ENCODE measurements at regions not wholly inside any gene's neighbourhood (a gene's known extent, or its start where the extent isn't known, plus 50 kb on each side); places are given as distances from the start of the nearest gene placed in this dataset.

DNA sequence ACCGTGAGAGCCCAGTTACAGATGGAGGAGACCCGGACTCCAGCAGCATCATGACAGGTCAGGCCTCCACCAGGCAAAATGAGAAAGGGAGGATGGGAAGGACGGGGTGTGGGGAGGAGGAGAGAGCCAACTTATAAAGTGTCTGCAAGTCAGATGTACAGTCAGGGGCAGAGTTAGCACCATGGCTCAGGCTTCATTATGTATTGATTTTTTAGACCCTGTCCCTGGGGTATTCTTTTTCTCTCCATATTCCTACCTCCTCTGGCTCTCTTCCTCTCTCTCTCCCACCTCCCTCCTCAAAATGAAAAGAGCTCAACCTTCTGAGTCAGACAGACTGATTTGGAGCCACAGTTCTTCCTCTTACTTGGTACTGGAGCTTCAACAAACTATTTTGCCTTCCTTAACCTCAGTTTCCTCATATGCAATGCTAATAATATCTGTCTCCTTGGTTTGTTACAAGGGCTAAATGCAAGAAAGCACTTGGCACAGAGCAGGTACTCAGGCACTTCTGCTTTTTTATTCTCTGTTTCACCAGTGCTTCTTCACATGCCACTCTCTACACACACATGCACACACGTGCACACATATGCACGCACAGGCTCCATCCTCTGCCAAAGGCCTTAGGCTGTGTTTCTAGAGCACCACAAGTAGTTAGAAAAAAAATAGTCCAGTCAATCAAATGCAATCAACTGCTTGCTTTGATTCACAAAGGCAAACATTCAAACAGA lies 92.3 kb upstream of the PKDCC start:
- H3K27me3 ChIP-seq = no peaks in the 10 kb centered on the region
- H3K9me3 ChIP-seq = no peaks in the 10 kb centered on the region
- no peaks in the 10 kb centered on the region for H3K36me3 ChIP-seq
- H3K4me1 ChIP-seq = no peaks in the 10 kb centered on the region
- H3K4me3 ChIP-seq = no peak overlapping the region
- H3K27ac ChIP-seq = no peak overlapping the region
- 67 to 82% methylated on average over 1 of the region's 5 CpGs for WGBS, 2 donors (ENCODE audit: low coverage in 1 of 2)
- ATAC-seq = no peak
- TF ChIP-seq POLR2A (IDR thresholded peaks at IDR 0.05) = no peak
- TF ChIP-seq EP300 (IDR thresholded peaks at IDR 0.05) = no peak
- TF ChIP-seq, protein P1, sequence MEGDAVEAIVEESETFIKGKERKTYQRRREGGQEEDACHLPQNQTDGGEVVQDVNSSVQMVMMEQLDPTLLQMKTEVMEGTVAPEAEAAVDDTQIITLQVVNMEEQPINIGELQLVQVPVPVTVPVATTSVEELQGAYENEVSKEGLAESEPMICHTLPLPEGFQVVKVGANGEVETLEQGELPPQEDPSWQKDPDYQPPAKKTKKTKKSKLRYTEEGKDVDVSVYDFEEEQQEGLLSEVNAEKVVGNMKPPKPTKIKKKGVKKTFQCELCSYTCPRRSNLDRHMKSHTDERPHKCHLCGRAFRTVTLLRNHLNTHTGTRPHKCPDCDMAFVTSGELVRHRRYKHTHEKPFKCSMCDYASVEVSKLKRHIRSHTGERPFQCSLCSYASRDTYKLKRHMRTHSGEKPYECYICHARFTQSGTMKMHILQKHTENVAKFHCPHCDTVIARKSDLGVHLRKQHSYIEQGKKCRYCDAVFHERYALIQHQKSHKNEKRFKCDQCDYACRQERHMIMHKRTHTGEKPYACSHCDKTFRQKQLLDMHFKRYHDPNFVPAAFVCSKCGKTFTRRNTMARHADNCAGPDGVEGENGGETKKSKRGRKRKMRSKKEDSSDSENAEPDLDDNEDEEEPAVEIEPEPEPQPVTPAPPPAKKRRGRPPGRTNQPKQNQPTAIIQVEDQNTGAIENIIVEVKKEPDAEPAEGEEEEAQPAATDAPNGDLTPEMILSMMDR (IDR thresholded peaks at IDR 0.05) = no peak
- no peak for TF ChIP-seq POLR2AphosphoS5 (IDR thresholded peaks at IDR 0.05)

DNA sequence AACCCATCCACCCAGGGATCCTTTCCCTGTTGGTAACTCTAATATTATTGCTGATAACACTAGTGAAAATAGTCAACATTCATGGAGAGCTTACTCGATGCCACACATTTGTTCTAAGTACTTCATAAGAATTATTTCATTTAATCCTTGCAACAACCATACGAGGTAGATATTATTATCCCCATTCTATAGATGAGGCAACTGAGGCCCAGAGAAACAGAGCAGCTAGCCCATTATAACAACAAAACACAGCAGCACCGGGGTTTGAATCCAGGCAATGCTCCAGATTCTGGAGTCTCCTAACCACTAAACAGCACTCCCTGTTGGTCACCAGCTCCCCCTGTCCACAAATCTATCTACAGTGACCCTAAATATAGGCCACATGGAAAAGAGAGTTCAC lies 90.4 kb upstream of the PKDCC start:
- Histone ChIP-seq H3K27me3 (no peaks in the 10 kb centered on the region), H3K27ac (no peak overlapping the region), H3K4me1 (no peaks in the 10 kb centered on the region), H3K4me3 (no peak overlapping the region), H3K9me3 (no peaks in the 10 kb centered on the region), H3K36me3 (no peaks in the 10 kb centered on the region)
- TF ChIP-seq POLR2A (IDR thresholded peaks at IDR 0.05) = no peak
- TF ChIP-seq EP300 (IDR thresholded peaks at IDR 0.05) = no peak
- no peak for TF ChIP-seq POLR2AphosphoS5 (IDR thresholded peaks at IDR 0.05)
- TF ChIP-seq, protein P1 (IDR thresholded peaks at IDR 0.05) = no peak
- WGBS, 2 donors (ENCODE audit: low coverage in 1 of 2) = 83 to 93% methylated on average over 2 to 3 of the region's 3 CpGs
- no peak for ATAC-seq

DNA sequence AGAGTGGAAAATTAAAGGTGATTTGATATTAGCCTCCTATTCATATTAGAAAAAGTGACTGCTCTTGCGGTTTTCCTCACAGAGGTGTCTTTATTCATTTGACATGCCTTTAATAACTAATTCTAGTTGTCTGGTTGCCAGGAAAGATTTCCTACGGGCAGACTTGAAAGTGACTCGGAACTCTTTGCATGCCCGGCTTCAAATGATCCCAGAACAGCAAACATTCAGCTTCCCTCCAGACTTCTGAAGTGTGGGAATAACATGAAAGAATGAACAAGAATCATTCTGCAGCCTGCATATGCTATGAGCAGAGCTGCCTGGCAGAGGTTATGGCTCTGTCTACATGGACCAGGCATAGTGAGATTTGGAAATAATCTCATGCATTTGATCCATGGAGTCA lies 89.6 kb upstream of the PKDCC start:
- 42 to 43% methylated on average over 3 to 4 of the region's 4 CpGs for WGBS, 2 donors (ENCODE audit: low coverage in 1 of 2)
- ATAC-seq = no peak
- H3K4me1 ChIP-seq = peaks cover 0 to 2% (median 0%) of the 10 kb centered on the region in 3 donors
- H3K4me3 ChIP-seq = no peak overlapping the region
- H3K36me3 ChIP-seq = no peaks in the 10 kb centered on the region
- H3K9me3 ChIP-seq = no peaks in the 10 kb centered on the region
- no peak overlapping the region for H3K27ac ChIP-seq
- TF ChIP-seq POLR2A (IDR thresholded peaks at IDR 0.05) (no peak), POLR2AphosphoS5 (IDR thresholded peaks at IDR 0.05) (no peak), EP300 (IDR thresholded peaks at IDR 0.05) (no peak)
- TF ChIP-seq, protein P1 (IDR thresholded peaks at IDR 0.05) = no peak
- H3K27me3 ChIP-seq = no peaks in the 10 kb centered on the region

DNA sequence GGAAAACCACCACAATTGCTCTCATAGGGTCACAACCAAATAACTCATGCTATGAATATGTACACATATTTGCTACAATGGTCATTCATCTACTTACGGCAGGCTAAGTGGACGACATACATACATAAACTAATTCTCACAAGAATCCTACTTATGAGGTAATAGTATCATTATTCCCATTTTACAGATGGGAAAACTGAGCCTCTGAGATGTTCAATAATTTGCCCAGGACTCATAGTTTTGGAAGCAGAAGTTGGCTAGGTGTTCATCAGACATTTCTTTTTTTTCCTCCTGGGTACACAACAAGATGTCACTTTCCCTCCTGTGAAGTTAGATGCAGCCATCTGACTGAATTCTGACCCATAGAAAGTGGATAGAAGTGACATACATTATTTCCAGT lies 89.0 kb upstream of the PKDCC start:
- TF ChIP-seq EP300 (IDR thresholded peaks at IDR 0.05) = no peak
- TF ChIP-seq, protein P1 (IDR thresholded peaks at IDR 0.05) = no peak
- TF ChIP-seq POLR2AphosphoS5 (IDR thresholded peaks at IDR 0.05) = no peak
- WGBS, 2 donors (ENCODE audit: low coverage in 1 of 2) = 100% methylated on average over 2 of the region's 2 CpGs; no CpG with 5 or more reads in 1 of the 2 donors
- no peaks in the 10 kb centered on the region for H3K27me3 ChIP-seq

DNA sequence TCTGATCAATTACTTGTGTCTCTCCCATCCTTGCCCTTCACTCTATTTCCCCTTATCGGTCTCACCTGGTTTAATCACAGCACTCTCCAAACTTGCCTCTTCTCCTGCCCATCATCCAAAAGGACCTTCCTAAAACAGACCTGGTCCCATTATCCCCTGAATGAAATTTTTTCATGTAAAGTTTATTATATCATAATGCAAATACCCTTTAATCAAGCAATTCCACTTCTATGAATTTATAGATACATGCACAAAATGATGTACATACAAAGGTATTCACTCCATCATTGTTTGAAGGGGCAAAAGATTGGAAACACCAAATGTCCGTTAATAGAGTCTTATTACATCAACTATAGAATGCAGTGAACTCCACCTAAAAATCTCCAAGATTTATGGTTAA lies 88.1 kb upstream of the PKDCC start:
- no peaks in the 10 kb centered on the region for H3K9me3 ChIP-seq
- H3K4me1 ChIP-seq = peaks cover 0 to 17% (median 5%) of the 10 kb centered on the region in 3 donors
- H3K27me3 ChIP-seq = no peaks in the 10 kb centered on the region
- no peak overlapping the region for H3K4me3 ChIP-seq
- no peaks in the 10 kb centered on the region for H3K36me3 ChIP-seq
- WGBS, 2 donors (ENCODE audit: low coverage in 1 of 2) = 91 to 100% methylated on average over 2 of the region's 2 CpGs
- ATAC-seq = no peak
- H3K27ac ChIP-seq = no peak overlapping the region
- TF ChIP-seq EP300 (IDR thresholded peaks at IDR 0.05) = no peak
- no peak for TF ChIP-seq POLR2A (IDR thresholded peaks at IDR 0.05)
- no peak for TF ChIP-seq POLR2AphosphoS5 (IDR thresholded peaks at IDR 0.05)
- TF ChIP-seq, protein P1 (IDR thresholded peaks at IDR 0.05) = no peak

More for the DNA sequence above, 89.0 kb upstream of the PKDCC start:
- Histone ChIP-seq H3K9me3 (no peaks in the 10 kb centered on the region), H3K27ac (no peak overlapping the region), H3K4me3 (no peak overlapping the region), H3K36me3 (no peaks in the 10 kb centered on the region), H3K4me1 (peaks cover 0 to 7% (median 0%) of the 10 kb centered on the region in 3 donors)
- ATAC-seq = no peak
